NT2/D1 (cell line): ENCODE measurements at regions not wholly inside any gene's neighbourhood (a gene's known extent, or its start where the extent isn't known, plus 50 kb on each side); places are given as distances from the start of the nearest gene placed in this dataset.
A peak's percentile ranks its signal among the peaks of the same experiment; 100 is the strongest.
"Not testable (repeated sequence)": the region's sequence is repeated elsewhere in the genome, so short reads cannot be mapped to it uniquely, and the experiment has no call there.

ENCODE experiments used
- DNase-seq: peaks from one replicate; pipeline ENCODE4 v3.0.0-alpha.2; 2011; ENCODE audit warnings: low read depth, low spot score
- H3K27me3 ChIP-seq: 2 replicates; pipeline ENCODE4 v1.6.0; 2011; ENCODE audit warnings: mild to moderate bottlenecking; ENCODE audit not compliant: insufficient read length, insufficient read depth
- H3K36me3 ChIP-seq: 2 replicates; pipeline ENCODE4 v1.6.1; 2011; ENCODE audit warnings: mild to moderate bottlenecking, low read length, mixed read lengths; ENCODE audit not compliant: insufficient read depth, insufficient read length
- H3K4me1 ChIP-seq: 2 replicates; pipeline ENCODE4 v1.5.1; 2011; ENCODE audit not compliant: insufficient read depth, insufficient read length
- H3K4me3 ChIP-seq: 2 replicates; pipeline ENCODE4 v1.5.1; 2011; ENCODE audit warnings: low read depth; ENCODE audit not compliant: insufficient read length
- H3K9ac ChIP-seq: 2 replicates; pipeline ENCODE4 v1.6.0; 2011; ENCODE audit warnings: low read depth; ENCODE audit not compliant: insufficient read length
- H3K9me3 ChIP-seq: 2 replicates; pipeline ENCODE4 v1.5.1; 2011; ENCODE audit warnings: mild to moderate bottlenecking, low read length; ENCODE audit not compliant: insufficient read depth
- SUZ12 ChIP-seq: IDR thresholded peaks from 2 replicates; pipeline ENCODE4 v1.6.1; 2011; ENCODE audit not compliant: insufficient read length, insufficient read depth; ENCODE audit errors: extremely low read depth
- YY1 ChIP-seq: IDR thresholded peaks from 2 replicates; pipeline ENCODE4 v1.6.1; 2011; ENCODE audit not compliant: insufficient read length, insufficient read depth
- ZNF274 ChIP-seq: IDR thresholded peaks from 2 replicates; pipeline ENCODE4 v1.6.1; 2011; ENCODE audit warnings: mild to moderate bottlenecking, low read depth, low read length

DNA sequence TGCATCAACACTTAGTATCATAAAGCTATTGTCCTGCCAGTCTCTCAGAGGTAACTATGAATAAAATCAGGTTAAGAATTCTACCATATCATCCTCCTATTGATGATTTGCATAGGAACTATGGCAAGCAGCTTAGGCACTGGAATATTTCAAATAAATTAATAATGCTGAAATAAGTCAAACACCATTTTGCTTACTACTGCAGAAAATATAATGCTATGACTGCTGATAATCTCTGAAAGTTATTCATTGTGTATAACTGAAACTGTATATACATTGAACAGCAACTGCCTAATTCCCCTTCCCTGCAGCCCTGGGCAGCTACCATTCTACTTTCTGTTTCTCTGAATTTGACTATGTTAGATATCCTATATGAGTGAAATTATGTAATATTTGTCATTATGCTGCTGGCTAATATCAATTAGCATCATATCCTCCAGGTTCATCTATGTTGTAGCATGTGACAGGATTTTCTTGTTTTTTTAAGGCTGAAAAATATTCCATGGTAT is 318.8 kb upstream of the SGCG start:
- Histone ChIP-seq H3K9ac (no peak overlapping the region), H3K4me3 (no peak overlapping the region), H3K9me3 (peaks cover 9% of the 10 kb centered on the region), H3K36me3 (no peaks in the 10 kb centered on the region), H3K27me3 (no peaks in the 10 kb centered on the region), H3K4me1 (no peaks in the 10 kb centered on the region)
- no peak for DNase-seq
- TF ChIP-seq SUZ12: no peak
- no peak for TF ChIP-seq YY1
- no peak for TF ChIP-seq ZNF274

DNA sequence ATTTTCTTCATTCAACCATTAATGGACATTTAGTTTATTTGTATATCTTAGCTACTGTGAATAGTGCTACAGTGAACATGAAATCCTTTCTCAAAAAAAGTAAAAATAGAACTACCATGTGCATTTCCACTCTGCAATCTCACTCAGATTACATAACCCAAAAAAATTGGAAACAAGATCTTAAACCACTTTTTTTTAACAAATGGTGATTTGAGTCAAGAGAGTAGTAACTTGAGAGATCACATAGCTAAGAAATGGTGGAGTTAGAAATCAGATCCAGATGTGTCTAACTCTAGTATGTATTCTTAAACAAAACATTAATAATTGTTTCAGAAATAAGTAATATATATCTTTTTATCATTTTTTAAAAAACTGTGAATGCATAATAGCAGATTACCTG is 318.3 kb upstream of the SGCG start:
- no peak for TF ChIP-seq ZNF274
- TF ChIP-seq SUZ12: no peak
- TF ChIP-seq YY1: no peak
- Histone ChIP-seq H3K27me3 (no peaks in the 10 kb centered on the region), H3K9me3 (peaks cover 10% of the 10 kb centered on the region), H3K4me3 (no peak overlapping the region), H3K4me1 (no peaks in the 10 kb centered on the region), H3K36me3 (no peaks in the 10 kb centered on the region), H3K9ac (no peak overlapping the region)
- no peak for DNase-seq

DNA sequence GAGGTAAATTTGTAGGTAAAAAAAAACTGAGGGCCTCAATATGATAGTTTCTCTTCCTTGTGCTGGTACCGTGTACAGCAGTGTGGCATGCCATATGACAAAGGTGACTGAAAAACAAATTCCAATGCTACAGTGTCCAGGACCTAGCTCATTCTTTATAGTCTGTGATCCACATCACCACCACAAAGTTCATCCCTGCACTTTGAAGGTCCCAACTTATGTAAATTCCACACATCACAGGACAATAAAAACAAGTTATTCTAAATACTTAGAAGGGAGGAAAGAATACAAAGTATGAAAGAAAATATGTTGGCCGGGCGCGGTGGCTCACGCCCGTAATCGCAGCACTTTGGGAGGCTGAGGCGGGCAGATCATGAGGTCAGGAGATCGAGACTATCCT is 314.6 kb upstream of the SGCG start:
- H3K27me3 ChIP-seq: no peaks in the 10 kb centered on the region
- no peaks in the 10 kb centered on the region for H3K4me1 ChIP-seq
- no peak for DNase-seq
- no peak for TF ChIP-seq YY1
- TF ChIP-seq ZNF274: no peak
- no peak for TF ChIP-seq SUZ12
- peaks cover 16% of the 10 kb centered on the region for H3K9me3 ChIP-seq
- H3K9ac ChIP-seq: no peak overlapping the region
- H3K4me3 ChIP-seq: no peak overlapping the region
- no peaks in the 10 kb centered on the region for H3K36me3 ChIP-seq

DNA sequence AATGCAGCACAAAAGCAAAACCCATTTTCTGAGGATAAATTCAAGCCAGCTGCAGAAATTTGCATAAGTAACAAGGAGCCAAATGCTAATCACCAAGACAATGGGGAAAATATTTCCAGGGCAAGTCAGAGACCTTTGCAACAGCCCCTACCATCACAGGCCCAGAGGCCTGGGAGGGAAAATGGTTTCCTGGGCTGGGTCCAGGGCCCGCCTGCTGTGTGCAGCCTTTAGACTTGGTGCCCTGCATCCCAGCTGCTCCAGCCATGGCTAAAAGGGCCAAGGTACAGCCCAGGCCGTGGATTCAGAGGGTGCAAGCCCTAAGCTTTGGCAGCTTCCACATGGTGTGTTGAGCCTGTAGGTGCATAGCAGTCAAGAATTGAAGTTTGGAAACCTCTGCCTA is 309.5 kb upstream of the SGCG start:
- H3K27me3 ChIP-seq: no peaks in the 10 kb centered on the region
- no peak for TF ChIP-seq SUZ12
- no peak for TF ChIP-seq YY1
- TF ChIP-seq ZNF274: no peak
- no peak for DNase-seq
- H3K4me3 ChIP-seq: no peak overlapping the region
- no peaks in the 10 kb centered on the region for H3K4me1 ChIP-seq
- H3K9ac ChIP-seq: no peak overlapping the region
- peaks cover 4% of the 10 kb centered on the region for H3K36me3 ChIP-seq
- H3K9me3 ChIP-seq: peaks cover 44% of the 10 kb centered on the region

DNA sequence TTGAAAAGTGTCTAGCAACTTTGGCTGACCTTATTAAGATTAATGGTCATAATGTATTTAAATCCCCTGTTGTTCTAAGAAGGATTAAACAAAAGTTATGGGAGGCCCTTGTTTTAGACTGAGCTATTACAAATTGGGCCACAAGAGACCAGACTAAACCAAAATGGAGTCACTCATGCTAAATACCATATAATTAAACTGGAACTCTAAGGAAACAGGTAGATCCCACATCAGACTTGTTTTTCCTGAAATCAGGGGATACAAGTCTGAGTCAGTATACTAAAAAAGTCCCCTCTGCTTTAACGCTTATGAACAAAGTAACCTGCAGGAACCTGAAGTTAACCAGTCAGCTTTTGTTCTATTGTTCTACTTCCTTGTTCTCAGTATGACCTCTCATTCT is 305.9 kb upstream of the SGCG start:
- Histone ChIP-seq H3K9me3 (peaks cover 43% of the 10 kb centered on the region), H3K9ac (no peak overlapping the region), H3K27me3 (no peaks in the 10 kb centered on the region), H3K4me1 (no peaks in the 10 kb centered on the region), H3K36me3 (peaks cover 4% of the 10 kb centered on the region), H3K4me3 (no peak overlapping the region)
- DNase-seq: no peak
- TF ChIP-seq SUZ12 (no peak), ZNF274 (no peak), YY1 (no peak)

DNA sequence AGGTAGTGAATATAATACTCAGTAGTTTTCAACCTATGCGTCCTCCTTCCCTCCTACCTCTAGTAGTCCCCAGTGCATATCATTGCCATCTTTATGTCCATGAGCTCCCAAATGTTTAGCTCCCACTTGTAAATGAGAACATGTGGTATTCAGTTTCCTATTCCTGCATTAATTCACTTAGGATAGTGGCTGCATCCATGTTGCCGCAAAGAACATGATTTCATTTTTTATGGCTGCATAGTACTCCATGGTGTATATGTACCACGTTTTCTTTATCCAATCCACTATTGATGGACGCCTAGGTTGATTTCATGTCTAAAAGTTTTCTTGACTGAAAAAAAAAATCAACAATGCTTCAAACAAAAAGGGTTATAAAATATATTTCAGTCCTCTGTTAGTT is 303.4 kb upstream of the SGCG start:
- Histone ChIP-seq H3K4me3 (no peak overlapping the region), H3K9me3 (peaks cover 23% of the 10 kb centered on the region; the same call in 1 of the 2 replicates), H3K27me3 (no peaks in the 10 kb centered on the region), H3K4me1 (no peaks in the 10 kb centered on the region), H3K36me3 (peaks cover 4% of the 10 kb centered on the region), H3K9ac (no peak overlapping the region)
- no peak for DNase-seq
- TF ChIP-seq ZNF274 (no peak), YY1 (no peak), SUZ12 (no peak)

DNA sequence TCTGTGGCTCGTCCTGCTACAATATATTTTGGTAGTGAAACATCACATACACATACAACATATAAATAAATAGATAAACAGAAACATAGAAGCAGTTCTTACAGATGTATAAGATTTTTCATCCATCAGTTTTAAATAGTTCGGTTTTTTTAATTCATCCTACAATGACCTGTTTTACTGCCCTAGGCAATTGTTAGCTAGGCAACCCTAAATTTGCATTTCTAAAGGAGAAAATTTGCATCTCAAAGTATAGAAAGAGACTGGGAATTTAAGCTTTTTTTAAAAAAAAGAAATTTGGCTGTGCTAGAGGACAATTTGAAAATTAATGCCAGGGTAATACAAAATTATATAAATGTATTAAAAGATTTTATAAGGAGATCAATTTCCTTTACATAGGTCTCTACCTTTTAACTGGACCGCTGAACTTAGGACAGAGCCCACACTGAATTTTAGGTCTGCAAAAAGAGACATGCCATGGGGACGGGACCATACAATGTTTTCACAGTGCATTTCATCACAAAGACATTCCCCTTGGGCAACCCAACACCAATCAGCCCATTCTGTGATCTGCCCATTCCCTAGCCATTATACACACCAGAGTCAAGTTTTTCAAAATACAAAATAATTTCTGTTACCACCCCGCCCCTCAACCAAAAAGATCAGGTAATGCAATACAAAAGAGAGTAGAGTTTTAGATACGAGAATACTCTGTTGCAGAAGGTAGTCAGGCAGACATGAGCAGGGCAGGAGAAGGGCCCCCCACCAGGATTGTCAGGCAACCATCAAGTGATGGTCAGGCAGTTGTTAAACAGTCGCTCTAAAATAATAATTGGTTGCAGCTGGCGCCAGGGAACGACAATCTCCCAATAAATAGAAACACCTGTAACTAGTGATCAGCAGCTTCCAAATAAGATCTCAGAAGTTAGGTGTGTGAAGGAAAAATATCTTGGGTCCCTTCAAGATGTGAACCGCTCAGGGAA is 299.7 kb upstream of the SGCG start:
- H3K27me3 ChIP-seq: no peaks in the 10 kb centered on the region
- H3K36me3 ChIP-seq: no peaks in the 10 kb centered on the region
- H3K9ac ChIP-seq: peak overlapping the region; percentile 50
- no peak for TF ChIP-seq YY1
- no peak for TF ChIP-seq SUZ12
- no peak for TF ChIP-seq ZNF274
- peaks cover 7% of the 10 kb centered on the region; the same call in 1 of the 2 replicates for H3K9me3 ChIP-seq
- no peak overlapping the region for H3K4me3 ChIP-seq
- DNase-seq: peak; percentile 56
- H3K4me1 ChIP-seq: no peaks in the 10 kb centered on the region

DNA sequence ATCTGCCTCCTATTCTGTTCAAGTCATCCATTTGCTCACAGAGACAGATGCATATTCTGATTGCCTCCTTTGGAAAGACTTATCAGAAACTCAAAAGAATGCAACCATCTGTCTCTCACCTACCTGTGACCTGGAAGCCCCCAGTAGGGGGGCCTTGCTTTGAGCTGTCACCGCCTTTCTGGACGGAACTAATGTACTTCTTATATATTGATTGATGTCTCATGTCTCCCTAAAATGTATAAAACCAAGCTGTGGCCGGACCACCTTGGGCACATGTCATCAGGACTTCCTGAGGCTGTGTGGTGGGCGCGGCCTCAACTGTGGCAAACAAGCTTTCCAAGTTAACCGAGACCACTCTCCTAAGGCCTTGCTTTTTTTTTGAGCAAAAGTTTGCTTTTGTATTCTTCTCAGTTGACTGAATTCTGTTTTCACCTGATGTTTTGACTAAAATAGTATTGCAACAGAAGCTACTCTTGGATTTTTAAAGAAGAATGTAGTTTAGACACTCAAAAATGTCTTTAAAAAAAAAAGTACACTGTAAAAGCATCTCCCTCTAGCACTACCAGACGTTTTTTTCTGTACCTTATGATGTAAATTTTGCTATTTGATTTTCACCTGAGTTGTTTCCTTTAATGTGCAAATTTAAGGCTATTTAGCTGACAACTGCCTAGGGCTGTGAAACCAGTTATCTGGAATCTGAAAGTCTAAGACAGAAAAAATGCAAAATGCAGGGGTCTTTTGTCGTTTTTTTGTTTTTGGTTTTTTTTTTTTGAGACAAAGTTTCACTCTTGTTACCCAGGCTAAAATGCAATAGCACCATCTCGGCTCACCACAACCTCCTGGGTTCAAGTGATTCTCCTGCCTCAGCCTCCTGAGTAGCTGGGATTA is 298.8 kb upstream of the SGCG start:
- H3K9me3 ChIP-seq, H3K36me3 ChIP-seq, H3K27me3 ChIP-seq, H3K4me3 ChIP-seq, H3K4me1 ChIP-seq: not testable (repeated sequence)
- peak; percentile 18 for DNase-seq
- peak overlapping the region; percentile 50 for H3K9ac ChIP-seq
